ENCODE measurements at regions not wholly inside any gene's neighbourhood (a gene's known extent, or its start where the extent isn't known, plus 50 kb on each side); places are given as distances from the start of the nearest gene placed in this dataset.

- no peak for DNase-seq (ENCODE audit: low spot score)
Observed at GRCh38 chr11:116643521-116643920, 129.3 kb downstream of the BUD13 start.

GRCh38 chr11:116642902-116643301, 129.9 kb downstream of the BUD13 start:
- DNase-seq (ENCODE audit: low spot score) = no peak

DNA sequence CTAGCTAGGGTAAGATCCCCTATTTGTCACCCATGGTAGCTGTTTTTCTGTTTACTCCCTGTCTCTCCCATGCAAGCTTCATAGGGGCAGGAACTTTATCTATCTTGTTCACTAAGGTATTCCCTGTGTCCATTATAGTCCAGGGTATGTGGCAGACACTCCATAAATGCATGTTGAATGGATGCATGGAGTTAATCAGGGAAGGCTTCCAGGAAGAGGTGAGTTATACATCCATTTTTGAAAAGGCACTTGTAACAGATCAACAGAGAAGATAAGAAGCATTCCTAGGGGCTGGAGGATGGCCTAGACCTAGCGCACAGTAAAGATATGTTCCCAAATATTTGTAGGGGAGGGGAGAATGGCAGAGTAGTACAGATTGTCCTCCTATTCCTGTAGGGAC, 130.3 kb downstream of the BUD13 start:
- DNase-seq (ENCODE audit: low spot score) = no peak

- no peak for DNase-seq (ENCODE audit: low spot score)
Observed at GRCh38 chr11:116641561-116642045, 131.2 kb downstream of the BUD13 start.

GRCh38 chr11:116640641-116641402, 132.0 kb downstream of the BUD13 start:
- no peak for DNase-seq (ENCODE audit: low spot score)

DNA sequence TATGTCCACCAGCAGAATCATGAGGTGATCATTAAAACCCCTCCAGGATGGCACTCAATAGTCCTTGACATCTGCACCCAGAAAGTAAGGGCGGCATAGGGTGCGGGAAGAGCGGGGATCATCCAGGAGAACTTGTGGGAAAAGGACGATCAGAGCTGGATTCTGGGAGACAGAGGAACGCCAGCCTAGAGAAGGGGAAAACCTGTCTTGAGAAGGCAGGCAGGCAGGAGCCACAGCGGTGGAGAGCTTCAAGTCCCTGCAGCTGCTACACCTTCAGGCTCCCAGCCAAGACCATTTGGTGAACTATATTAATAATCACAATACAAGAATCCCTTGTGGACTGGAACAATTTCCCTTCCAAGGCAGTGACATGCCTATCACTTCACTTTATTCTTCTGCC, 134.3 kb downstream of the BUD13 start:
- DNase-seq (ENCODE audit: low spot score) = no peak

GRCh38 chr11:116637766-116638165, 135.0 kb downstream of the BUD13 start:
- DNase-seq (ENCODE audit: low spot score) = no peak

GRCh38 chr11:116636341-116636929, 136.4 kb downstream of the BUD13 start:
- DNase-seq (ENCODE audit: low spot score) = no peak

DNA sequence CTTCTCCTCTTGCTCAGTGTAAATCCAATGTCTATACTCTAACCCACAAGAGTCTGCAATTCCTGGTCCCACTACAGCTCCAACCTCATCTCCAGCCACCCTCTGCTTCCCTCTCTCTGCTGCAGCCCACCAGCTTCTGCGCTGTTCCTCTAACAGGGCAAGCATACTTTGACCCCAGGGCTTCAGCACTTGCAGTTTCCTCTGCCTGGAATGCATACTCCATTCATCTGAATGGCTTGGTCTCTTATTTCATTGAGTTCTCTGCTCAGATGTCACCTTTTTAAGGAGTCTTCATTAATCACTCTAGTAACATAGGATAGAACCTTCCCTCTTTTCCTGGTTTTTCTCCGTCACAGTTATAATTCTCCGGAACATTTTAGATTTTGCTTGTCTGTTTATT, 141.6 kb downstream of the BUD13 start:
- no peak for DNase-seq (ENCODE audit: low spot score)

DNA sequence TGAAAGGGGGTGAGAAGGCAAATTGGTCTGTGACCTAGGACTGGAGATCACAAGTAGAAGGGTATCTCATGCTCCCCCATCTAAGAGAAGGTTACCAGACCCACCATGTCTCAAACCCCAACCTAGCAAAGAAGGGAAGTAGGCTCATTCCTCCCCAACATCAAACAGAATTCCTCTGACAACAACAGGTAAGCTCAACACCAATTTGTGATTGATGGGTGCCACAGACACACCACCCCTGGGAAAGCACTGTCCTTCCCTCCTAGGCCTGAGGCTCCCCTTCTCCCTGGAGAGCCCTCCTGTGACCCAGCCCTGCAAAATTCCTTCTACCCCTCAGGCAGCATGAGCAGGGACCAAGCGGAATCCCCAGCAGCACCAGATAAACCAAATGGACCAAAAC, 154.3 kb downstream of the BUD13 start:
- no peak for DNase-seq (ENCODE audit: low spot score)

DNA sequence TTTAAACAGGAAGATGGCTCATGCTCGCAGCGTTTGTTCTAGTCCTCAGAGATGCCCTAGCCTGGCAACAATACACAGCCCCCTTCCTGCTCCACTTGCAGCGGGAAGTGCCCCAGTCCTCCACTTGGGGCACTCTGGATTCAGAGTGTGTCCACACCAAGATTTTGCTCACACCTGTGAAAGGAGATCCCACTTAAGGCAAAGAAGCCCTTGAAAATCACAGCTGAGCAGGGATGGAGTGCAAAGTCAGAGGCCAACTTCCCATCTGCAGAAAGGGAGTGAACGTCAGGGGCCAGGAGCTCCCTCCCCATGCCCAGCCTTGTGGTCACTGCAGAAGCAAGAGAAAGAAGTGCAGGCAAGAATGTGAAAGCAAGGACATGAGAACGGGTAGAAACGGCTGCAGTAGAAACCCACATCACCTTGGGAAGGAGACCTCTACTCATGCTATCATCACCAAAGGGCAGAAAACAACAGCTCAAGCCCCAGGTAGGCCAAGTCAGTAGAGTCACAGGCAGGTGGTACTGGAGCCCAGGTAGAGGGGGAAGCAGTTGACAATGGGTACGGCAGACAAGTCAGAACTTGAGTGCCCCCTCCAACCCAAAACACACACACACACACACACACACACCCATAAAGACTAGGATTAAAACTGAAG, 157.4 kb downstream of the BUD13 start:
- no peak for DNase-seq (ENCODE audit: low spot score)

DNA sequence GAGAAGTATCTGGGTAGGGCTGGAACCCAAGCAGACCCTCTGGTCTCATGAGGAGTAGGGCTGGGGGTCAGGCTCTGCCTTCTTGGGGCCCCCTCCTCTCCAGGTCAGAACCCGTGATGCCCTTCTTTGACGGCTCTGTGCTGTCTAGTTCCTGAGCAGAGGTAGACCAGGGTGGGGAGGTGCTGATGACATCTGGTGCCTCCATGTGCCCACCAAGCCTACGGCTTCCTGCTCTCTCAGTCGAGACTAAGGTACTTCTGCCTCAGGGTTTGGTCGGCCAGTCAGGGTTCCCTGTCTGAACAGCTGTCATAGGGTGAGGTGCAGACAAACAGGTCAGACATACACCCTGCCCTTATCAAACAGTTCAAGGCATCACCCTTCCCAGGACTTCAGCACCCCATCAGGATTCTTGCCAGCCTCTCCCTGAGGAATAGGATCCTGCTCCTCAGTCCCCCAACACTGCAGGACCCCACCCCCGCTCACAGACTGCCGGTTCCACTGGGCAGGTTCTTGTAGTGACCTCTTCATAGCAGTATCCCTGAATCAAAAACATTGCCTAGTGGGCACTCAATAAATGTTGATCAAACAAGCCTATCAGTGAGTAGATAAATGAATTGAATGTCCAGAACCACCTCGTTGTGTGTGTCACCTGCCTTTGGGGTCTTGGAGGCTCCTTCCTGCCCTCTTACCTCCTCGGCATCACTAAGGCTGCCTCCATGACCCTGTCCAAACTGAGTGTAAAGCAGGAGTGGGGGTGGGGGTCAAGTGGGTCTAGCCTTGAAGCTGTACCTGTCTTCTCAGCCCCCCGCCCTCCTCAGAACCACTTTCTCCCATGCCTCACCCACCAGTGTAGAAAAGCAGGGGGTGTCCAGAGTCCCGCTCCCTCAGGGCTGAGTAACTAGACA, 158.2 kb downstream of the BUD13 start:
- DNase-seq (ENCODE audit: low spot score) = no peak

GRCh38 chr11:116613206-116613875, 159.4 kb downstream of the BUD13 start:
- DNase-seq (ENCODE audit: low spot score) = no peak

DNA sequence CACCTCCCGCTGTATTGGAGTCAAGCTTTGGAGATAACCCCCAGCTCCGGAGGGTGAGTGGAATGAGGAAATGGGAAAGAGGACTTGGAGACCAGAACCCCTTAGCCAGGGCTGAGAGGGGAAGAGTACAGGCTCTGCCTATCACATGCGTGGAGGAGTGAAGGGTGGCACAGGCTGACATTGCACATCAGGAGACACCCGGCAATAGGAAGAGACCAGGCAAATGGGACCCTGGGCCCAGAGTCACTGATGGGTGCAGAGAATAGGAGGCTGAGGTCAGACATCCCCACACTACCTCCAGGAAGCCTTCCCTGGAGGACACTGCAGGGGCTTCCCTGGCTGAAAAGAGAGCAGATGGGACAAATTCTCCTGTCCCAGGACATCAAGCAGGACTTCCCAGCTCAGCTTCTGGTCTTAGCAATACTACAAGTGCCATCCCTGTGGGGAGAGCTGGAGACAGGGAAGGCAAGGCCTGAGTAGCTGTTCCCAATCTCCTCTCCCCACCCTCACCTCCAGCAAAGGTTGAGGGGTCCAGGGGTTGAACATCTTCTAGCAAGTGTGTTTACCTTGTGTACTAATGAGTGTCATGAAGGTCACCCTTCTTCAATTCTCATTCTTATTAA, 160.7 kb downstream of the BUD13 start:
- no peak for DNase-seq (ENCODE audit: low spot score)

- DNase-seq (ENCODE audit: low spot score) = no peak
Observed at GRCh38 chr11:116610190-116610589, 162.6 kb downstream of the BUD13 start.

DNA sequence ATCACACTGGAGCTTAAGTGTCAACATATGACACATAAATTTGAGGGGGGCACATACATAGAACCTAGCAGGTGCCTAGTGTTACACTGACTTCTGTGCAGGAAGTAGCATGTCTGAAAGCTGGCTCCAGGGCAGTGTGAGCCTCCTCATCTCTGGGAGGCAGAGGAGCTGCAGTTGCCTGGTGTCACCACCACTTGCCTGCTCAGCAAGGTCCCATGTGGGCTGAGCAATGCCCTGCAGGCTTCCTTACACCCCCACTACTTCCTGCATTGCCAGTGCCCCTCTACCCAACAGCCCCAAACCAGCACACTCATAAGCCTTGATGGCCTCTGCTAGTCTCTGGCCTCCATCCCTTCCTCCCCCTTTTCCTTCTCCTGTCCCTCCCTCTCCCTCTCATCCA, 165.8 kb downstream of the BUD13 start:
- DNase-seq (ENCODE audit: low spot score) = no peak

DNA sequence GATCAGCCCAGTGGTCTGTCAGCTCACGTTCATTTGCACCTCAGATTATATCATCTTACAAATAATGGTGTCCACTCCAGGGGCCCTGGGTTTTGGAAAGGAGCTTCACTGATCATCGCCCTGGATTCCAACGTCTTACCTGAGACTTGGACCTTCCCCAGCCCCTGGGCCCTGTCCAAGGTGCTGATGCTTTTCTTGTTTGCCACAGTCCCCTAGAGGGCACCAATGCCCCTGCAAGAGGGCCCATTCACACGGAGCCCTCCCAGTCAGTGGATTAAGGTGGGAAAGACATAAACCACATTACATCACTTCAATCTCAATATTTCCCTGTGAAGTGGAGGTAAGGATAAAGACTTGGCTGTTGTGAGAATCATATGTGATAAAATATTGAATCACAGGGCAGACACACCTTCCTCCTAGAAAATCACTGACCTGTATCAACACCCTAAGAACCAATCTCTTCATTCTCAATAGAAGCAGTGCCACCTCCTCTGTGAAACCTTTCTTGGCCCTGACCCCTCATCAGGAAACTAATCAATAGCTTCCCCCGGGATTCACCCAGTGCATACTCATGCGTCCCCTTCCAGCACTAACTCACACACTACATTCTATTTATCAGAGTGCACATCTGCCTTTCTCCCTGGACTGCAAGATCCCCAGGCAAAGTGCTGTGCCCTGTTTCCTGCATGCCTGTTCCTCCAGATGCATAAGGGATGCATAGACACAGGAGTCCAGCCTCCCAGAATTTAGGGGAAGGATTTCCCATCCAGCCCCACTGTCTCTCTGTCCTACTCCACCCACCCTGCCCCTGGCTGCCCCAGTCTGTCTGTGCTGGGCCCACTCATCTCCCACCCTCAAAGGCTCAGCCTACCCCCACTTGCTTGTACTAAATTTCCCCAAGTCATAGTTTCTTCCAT, 167.0 kb downstream of the BUD13 start:
- peak; percentile 18 for DNase-seq (ENCODE audit: low spot score)

- no peak for DNase-seq (ENCODE audit: low spot score)
Observed at GRCh38 chr11:116603728-116604323, 169.0 kb downstream of the BUD13 start.

GRCh38 chr11:116602637-116602942, 170.2 kb downstream of the BUD13 start:
- DNase-seq (ENCODE audit: low spot score) = no peak

Measured in umbilical cord (tissue), 1 donor.